Endothelial cell of umbilical vein (primary cell): ENCODE measurements at regions not wholly inside any gene's neighbourhood (a gene's known extent, or its start where the extent isn't known, plus 50 kb on each side); places are given as distances from the start of the nearest gene placed in this dataset.

Experiments
- EZH2 ChIP-seq: IDR thresholded peaks from 2 replicates; pipeline ENCODE4 v1.6.1; 2012; ENCODE audit warnings: borderline replicate concordance, low read depth, mild to moderate bottlenecking, moderate library complexity, low read length, inconsistent platforms; ENCODE audit not compliant: severe bottlenecking
- POLR2A ChIP-seq: IDR thresholded peaks from 2 replicates; pipeline ENCODE4 v1.6.1; 2012; ENCODE audit warnings: low read depth, mild to moderate bottlenecking, control low read depth, low read length
- POLR2AphosphoS5 ChIP-seq: IDR thresholded peaks from 2 replicates; pipeline ENCODE4 v1.6.1; 2012; ENCODE audit warnings: low read depth, mild to moderate bottlenecking, control low read depth, low read length, moderate library complexity; ENCODE audit not compliant: insufficient read depth
- TF ChIP-seq, protein P1 (sequence below), 2 donors: IDR thresholded peaks; 1 replicate in 1 of 2; 2 replicates in 1 of 2; pipeline ENCODE4 v1.5.1; 2011; ENCODE audit warnings: low read length in 2 of 2, mild to moderate bottlenecking in 2 of 2, moderate library complexity in 2 of 2, control low read depth in 1 of 2, inconsistent platforms in 1 of 2, low read depth in 1 of 2; ENCODE audit not compliant: insufficient read depth in 1 of 2; ENCODE audit errors: extremely low read depth in 1 of 2

DNA sequence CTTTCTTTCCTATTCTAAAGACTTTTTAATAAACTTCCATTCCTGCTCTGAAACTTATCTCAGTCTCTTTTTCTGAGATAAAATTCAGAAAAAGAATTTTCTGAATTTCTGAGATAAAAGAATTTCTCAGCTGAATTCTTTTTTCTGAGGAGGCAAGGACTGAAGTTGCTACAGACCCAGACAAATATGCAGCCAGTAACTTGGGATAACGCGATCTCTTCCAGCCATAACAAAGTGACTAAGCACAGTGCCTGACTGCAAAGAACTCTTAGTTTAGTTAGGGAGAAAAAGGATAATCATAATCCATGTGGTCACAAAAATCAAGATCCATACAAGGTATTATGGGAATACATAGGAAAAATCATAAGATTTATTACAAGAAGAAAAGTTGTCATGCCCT is 222.0 kb upstream of the GAP43 start:
- TF ChIP-seq, protein P1, sequence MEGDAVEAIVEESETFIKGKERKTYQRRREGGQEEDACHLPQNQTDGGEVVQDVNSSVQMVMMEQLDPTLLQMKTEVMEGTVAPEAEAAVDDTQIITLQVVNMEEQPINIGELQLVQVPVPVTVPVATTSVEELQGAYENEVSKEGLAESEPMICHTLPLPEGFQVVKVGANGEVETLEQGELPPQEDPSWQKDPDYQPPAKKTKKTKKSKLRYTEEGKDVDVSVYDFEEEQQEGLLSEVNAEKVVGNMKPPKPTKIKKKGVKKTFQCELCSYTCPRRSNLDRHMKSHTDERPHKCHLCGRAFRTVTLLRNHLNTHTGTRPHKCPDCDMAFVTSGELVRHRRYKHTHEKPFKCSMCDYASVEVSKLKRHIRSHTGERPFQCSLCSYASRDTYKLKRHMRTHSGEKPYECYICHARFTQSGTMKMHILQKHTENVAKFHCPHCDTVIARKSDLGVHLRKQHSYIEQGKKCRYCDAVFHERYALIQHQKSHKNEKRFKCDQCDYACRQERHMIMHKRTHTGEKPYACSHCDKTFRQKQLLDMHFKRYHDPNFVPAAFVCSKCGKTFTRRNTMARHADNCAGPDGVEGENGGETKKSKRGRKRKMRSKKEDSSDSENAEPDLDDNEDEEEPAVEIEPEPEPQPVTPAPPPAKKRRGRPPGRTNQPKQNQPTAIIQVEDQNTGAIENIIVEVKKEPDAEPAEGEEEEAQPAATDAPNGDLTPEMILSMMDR (IDR thresholded peaks at IDR 0.05; ENCODE audit: extremely low read depth in 1 of 2, insufficient read depth in 1 of 2, low read depth in 1 of 2, low read length in 2 of 2): no peak
- TF ChIP-seq POLR2AphosphoS5 (no peak), POLR2A (no peak), EZH2 (no peak)
